ENCODE measurements at regions not wholly inside any gene's neighbourhood (a gene's known extent, or its start where the extent isn't known, plus 50 kb on each side); places are given as distances from the start of the nearest gene placed in this dataset.

GRCh38 chr4:149136951-149137620 lies 678.6 kb downstream of the IQCM start:
- TF ChIP-seq, protein P1, sequence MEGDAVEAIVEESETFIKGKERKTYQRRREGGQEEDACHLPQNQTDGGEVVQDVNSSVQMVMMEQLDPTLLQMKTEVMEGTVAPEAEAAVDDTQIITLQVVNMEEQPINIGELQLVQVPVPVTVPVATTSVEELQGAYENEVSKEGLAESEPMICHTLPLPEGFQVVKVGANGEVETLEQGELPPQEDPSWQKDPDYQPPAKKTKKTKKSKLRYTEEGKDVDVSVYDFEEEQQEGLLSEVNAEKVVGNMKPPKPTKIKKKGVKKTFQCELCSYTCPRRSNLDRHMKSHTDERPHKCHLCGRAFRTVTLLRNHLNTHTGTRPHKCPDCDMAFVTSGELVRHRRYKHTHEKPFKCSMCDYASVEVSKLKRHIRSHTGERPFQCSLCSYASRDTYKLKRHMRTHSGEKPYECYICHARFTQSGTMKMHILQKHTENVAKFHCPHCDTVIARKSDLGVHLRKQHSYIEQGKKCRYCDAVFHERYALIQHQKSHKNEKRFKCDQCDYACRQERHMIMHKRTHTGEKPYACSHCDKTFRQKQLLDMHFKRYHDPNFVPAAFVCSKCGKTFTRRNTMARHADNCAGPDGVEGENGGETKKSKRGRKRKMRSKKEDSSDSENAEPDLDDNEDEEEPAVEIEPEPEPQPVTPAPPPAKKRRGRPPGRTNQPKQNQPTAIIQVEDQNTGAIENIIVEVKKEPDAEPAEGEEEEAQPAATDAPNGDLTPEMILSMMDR (conservative IDR thresholded peaks at IDR 0.05), result no peak
- Mint-ChIP-seq H3K27me3 (no peaks in the 10 kb centered on the region), H3K27ac (no peak overlapping the region), H3K4me1 (ENCODE audit: unreplicated experiment) (no peaks in the 10 kb centered on the region), H3K36me3 (no peaks in the 10 kb centered on the region), H3K4me3 (no peak overlapping the region), H3K9me3 (no peaks in the 10 kb centered on the region)
- DNase-seq (ENCODE audit: extremely low spot score, unreplicated experiment), result no peak

- Mint-ChIP-seq H3K27me3 (no peaks in the 10 kb centered on the region), H3K27ac (no peak overlapping the region), H3K9me3 (no peaks in the 10 kb centered on the region), H3K4me3 (no peak overlapping the region), H3K36me3 (no peaks in the 10 kb centered on the region), H3K4me1 (ENCODE audit: unreplicated experiment) (no peaks in the 10 kb centered on the region)
- TF ChIP-seq, protein P1 (conservative IDR thresholded peaks at IDR 0.05), result no peak
- DNase-seq (ENCODE audit: extremely low spot score, unreplicated experiment), result no peak
Observed at GRCh38 chr4:149135062-149135461, 680.6 kb downstream of the IQCM start.

- no peak overlapping the region for H3K27ac Mint-ChIP-seq
- H3K27me3 Mint-ChIP-seq, result peaks cover 2% of the 10 kb centered on the region
- no peaks in the 10 kb centered on the region for H3K4me1 Mint-ChIP-seq (ENCODE audit: unreplicated experiment)
- no peaks in the 10 kb centered on the region for H3K36me3 Mint-ChIP-seq
- H3K9me3 Mint-ChIP-seq, result no peaks in the 10 kb centered on the region
- TF ChIP-seq, protein P1 (conservative IDR thresholded peaks at IDR 0.05), result no peak
- no peak overlapping the region for H3K4me3 Mint-ChIP-seq
- DNase-seq (ENCODE audit: extremely low spot score, unreplicated experiment), result no peak
Observed at GRCh38 chr4:149121023-149121404, 678.8 kb upstream of the NR3C2 start.

GRCh38 chr4:149120331-149121022 lies 678.3 kb upstream of the NR3C2 start:
- no peak overlapping the region for H3K27ac Mint-ChIP-seq
- H3K4me3 Mint-ChIP-seq, result no peak overlapping the region

GRCh38 chr4:149116806-149117205 lies 674.6 kb upstream of the NR3C2 start:
- Mint-ChIP-seq H3K9me3 (no peaks in the 10 kb centered on the region), H3K27me3 (peaks cover 4% of the 10 kb centered on the region), H3K4me3 (no peak overlapping the region), H3K4me1 (ENCODE audit: unreplicated experiment) (no peaks in the 10 kb centered on the region), H3K36me3 (no peaks in the 10 kb centered on the region), H3K27ac (no peak overlapping the region)
- no peak for DNase-seq (ENCODE audit: extremely low spot score, unreplicated experiment)
- TF ChIP-seq, protein P1 (conservative IDR thresholded peaks at IDR 0.05), result no peak

More at GRCh38 chr4:149120331-149121022, 678.3 kb upstream of the NR3C2 start:
- DNase-seq (ENCODE audit: extremely low spot score, unreplicated experiment), result no peak
- Mint-ChIP-seq H3K27me3 (peaks cover 4% of the 10 kb centered on the region), H3K9me3 (no peaks in the 10 kb centered on the region), H3K36me3 (no peaks in the 10 kb centered on the region), H3K4me1 (ENCODE audit: unreplicated experiment) (no peaks in the 10 kb centered on the region)
- TF ChIP-seq, protein P1 (conservative IDR thresholded peaks at IDR 0.05), result no peak
